HG03039 (cell line): ENCODE measurements at regions not wholly inside any gene's neighbourhood (a gene's known extent, or its start where the extent isn't known, plus 50 kb on each side); places are given as distances from the start of the nearest gene placed in this dataset.
"Not testable (repeated sequence)": the region's sequence is repeated elsewhere in the genome, so short reads cannot be mapped to it uniquely, and the experiment has no call there.

Experiments used
- ATAC-seq: cut with Tn5 transposase; IDR thresholded peaks from one replicate; pipeline ENCODE4 v1.9.1; 2021; ENCODE audit warnings: mild to moderate bottlenecking, moderate library complexity; ENCODE audit not compliant: unreplicated experiment

DNA sequence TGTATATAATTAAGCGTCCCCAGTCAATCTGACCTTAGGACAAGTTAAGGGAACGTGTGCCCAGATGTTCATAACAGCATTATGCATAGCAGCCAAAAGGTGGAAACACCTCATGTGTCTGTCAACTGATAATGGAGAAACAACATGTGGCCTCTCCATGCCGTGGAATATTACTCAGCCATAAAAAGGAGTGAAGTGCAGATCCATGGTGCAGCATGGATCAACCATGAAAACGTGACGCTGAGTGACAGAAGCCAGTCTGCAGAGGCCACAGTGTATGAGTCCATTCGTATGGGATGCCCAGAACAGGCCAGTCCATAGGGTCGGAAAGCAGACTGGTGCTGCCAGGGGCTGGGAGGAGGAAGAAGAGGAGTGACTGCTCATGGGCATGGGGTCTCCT is 161.0 kb upstream of the CIBAR2 start:
- ATAC-seq = no peak

DNA sequence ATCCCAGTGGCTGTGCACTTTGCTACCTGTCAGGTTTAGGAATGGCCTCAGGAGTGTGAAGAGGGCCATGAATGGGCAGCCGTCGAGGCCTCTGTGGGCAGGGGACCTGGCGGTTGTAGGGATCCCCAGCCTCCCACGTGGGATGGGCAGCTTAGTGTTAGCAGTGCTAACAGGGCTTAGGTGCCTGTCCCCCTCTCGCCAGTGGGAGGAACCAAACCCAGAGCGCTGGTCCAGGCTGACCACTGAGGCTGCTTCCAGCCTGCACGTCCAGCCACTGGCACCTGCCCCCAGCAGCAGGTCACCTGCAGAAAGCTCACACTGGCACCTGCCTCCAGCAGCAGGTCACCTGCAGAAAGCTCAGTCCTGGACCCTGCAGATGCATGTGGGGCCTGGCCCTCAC is 162.2 kb upstream of the CIBAR2 start:
- no peak for ATAC-seq

- ATAC-seq = no peak
These were observed 162.7 kb upstream of the CIBAR2 start for GRCh38 chr16:85274924-85275323.

DNA sequence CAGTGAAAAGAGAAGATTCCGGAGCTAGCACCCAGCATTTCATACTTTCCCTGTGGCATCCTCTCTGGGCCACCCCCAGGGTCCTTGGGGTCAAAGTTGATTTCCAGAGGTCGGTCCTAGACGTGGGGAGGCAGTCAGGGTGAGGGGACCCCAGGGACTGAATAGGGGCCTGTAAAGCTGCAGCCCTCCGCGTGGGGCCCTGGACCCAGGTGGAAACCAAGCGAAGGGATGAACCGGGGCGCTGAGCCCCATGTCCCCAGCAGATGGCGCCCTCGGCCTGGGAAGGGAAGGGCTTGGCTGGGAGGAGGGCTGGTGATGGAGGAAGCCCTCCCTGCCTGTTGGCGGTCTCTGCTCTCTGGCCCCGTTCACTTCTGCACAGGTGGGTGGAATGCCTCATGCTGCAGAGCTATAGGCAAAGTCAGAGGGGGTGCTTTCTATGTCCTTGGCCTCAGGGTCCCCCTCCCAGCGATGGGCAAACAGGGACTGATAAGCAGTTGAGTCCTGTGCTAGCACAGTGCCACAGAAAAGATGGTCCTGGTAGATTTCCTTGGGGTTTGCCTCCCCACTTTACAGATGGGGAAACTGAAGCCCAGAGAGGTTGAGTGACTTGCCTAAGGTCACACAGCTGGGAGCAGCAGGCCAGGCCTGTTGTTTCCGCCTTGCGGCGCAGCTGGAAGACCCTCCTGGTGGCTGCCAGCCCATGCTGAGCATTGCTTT is 163.4 kb upstream of the CIBAR2 start:
- no peak for ATAC-seq

DNA sequence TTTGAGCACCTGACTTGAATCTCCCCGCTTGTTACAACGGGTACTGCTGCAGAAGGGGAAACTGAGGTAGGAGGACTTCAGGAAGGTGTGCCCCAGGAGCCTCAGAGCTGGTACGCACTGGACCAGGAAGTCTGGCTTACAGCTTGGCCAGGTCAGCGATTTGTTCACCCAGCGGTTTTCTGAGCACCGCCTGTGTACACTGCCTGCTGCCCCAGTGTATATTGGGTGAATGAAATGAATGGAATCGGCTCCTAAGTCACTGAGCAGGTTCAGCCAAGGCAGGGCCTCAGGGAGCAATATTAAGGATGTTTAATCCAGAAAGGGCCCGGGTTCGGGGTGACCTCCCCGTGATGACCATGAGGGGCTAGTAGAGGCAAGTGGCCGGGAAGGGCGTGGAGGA is 164.0 kb upstream of the CIBAR2 start:
- ATAC-seq = no peak

GRCh38 chr16:85276721-85277120 is 164.4 kb upstream of the CIBAR2 start:
- ATAC-seq = no peak

DNA sequence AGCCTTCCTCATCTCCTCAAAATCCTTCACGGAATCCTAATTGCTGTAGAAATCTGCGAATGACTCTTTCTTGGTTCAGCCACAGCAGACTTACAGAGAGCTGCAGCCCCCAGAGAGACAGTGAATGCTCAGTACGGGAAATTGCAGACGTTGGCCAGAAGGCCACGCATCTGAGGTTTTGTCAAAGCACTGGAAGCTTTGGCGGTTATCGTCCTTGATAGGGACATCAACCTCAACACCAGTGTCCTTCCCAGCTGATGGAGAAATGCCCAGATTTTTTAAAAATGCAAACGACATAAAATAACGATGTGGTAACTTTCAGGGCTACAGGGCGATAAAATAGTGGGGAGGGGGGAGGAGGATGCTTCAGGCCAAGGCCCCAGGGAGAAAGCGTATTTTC is 166.6 kb upstream of the CIBAR2 start:
- ATAC-seq = no peak

- ATAC-seq = no peak
These were observed 167.1 kb upstream of the CIBAR2 start for GRCh38 chr16:85279402-85279801.

DNA sequence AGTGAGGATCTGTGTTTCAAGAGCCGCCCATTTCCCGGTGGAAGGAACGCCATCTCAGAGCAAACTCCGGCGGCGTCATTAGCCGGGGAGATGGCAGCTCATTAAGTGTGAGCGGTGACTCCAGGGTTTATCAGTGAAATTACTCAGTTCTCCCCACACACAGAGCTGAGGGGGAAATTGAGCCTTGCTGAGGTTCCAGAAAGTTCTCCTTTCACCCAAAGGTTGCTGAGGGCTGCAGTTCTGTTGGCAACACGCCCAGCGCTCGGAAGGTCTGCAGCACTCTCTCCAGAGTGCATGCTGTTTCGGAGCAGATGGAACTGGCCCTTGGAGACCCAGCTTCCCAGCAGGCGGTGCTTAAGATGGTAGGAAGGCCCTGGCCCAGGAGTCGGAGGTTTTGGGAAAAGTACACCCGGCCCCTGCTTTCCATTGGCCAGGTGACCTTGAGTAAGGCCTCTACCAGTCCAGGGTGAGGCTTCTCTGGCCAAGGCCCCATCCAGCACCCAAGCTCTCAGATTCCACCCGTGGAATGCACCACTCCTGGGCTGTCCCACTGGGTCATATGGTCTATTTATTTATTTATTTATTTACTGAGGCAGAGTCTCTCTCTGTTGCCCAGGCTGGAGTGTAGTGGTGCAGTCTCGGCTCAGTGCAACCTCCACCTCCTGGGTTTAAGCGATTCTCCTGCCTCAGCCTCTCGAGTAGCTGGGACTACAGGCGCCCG is 167.7 kb upstream of the CIBAR2 start:
- no peak for ATAC-seq

DNA sequence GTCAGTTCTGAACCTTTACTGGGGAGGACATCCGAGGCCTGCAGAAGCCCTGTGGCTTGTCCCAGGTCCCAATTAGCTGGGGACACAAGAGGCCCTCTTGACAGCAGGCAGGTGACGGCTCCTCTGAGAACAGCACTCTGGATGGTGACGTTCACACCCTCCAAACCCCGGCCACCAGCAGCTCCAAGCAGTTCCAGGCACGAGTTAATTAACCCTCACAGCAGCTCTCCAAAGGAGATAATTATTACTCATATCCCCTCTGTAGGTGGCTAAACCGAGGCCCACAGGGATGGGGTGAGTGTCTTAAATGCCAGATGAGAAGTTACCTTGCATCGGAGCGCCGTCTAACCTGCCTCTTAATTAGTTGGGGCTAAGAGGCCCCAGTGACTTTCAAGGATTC is 168.9 kb upstream of the CIBAR2 start:
- no peak for ATAC-seq

GRCh38 chr16:85282842-85283241 is 170.6 kb upstream of the CIBAR2 start:
- ATAC-seq = no peak

DNA sequence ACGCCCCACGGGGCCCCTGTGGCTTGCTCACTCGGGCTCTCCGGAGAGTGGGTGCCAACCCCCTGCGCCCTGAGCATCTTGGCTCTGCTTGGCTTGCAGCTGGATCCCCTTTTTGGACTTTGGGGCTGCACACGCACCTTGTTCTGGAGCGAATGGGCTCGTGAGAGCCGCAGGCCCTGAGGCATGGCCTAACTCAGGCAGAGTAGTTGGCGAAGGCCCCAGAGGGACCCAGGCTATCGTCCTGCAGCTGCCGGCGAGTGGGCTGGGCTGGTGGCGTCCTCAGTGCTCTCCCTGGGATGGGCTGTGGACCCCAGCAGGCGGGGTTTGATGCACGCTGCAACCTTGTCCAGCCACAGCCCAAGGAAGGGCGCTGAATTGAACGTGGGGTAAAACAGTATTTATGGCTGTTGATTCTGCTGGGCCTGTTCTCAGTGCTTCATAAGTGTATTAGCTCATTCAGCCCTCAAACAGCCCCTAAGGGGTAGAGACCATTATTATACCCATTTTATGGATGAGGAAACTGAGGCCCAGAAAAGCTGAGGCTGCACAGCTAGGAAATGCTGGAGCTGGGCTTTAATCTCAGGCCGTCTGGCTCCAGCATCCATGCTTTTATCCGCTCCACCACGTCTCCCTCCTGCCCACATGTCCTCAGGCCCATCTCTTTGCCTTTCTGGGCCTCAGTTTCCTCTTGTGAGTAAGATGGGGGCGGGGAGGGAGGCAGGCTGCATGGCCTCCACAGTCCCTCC is 171.2 kb upstream of the CIBAR2 start:
- ATAC-seq = no peak

- no peak for ATAC-seq
These were observed 172.0 kb upstream of the CIBAR2 start for GRCh38 chr16:85284141-85284817.

DNA sequence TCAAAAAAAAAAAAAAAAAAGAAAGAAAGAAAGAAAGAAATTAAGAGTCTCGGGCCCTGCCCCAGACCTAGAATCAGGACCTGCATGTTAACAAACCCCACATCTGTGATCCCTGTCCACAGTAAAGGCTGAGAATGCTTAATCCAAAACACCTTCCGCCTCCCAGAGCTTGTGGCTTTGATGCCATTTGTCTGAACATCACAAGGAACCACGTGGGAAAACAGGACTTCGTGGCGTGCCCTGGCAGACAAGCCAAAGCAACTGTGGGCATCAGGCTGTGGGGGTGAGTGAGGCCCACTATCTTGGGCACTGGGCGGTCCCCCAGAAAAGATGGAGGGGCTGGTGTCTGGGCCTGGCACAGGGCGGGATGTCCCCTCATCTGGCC is 173.4 kb upstream of the CIBAR2 start:
- ATAC-seq = no peak

- no peak for ATAC-seq
These were observed 174.0 kb upstream of the CIBAR2 start for GRCh38 chr16:85286066-85286831.

- ATAC-seq = no peak
These were observed 174.9 kb upstream of the CIBAR2 start for GRCh38 chr16:85286951-85287814.

DNA sequence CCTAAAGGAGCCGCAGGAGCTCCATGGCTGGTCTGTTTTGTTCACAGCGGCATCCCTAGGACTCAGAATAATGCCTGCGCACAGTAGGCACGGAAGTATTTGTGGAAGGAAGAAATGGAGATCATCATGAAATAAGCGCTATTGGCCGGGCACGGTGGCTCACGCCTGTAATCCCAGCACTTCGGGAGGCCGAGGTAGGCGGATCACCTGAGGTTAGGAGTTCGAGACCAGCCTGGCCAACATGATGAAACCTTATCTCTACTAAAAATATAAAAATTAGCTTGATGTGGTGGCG is 175.5 kb upstream of the CIBAR2 start:
- ATAC-seq = not testable (repeated sequence)

- no peak for ATAC-seq
These were observed 176.1 kb upstream of the CIBAR2 start for GRCh38 chr16:85288341-85288868.

- no peak for ATAC-seq
These were observed 176.8 kb upstream of the CIBAR2 start for GRCh38 chr16:85288869-85289660.
